K562 (cell line): ENCODE measurements at regions not wholly inside any gene's neighbourhood (a gene's known extent, or its start where the extent isn't known, plus 50 kb on each side); places are given as distances from the start of the nearest gene placed in this dataset.
"Not testable (repeated sequence)": the region's sequence is repeated elsewhere in the genome, so short reads cannot be mapped to it uniquely, and the experiment has no call there.

Source experiments
- CTCF ChIP-seq, 3 experiments: IDR thresholded peaks in 2 of 3; conservative IDR thresholded peaks in 1 of 3; 2 replicates each; pipeline ENCODE4 v1.5.1; 2011 to 2012; ENCODE audit warnings: low read length in 3 of 3, mild to moderate bottlenecking in 3 of 3, control low read depth in 2 of 3, improper control_type of control experiment in 1 of 3, inconsistent platforms in 1 of 3, low read depth in 1 of 3, mixed read lengths in 1 of 3, moderate library complexity in 1 of 3; ENCODE audit not compliant: insufficient read depth in 2 of 3
- EP300 ChIP-seq: IDR thresholded peaks from 2 replicates; pipeline ENCODE4 v1.6.1; 2012; ENCODE audit warnings: low read length, improper control_type of control experiment
- FOXK2 ChIP-seq, 2 experiments: fragments of 450-650 bp; IDR thresholded peaks in 1 of 2; conservative IDR thresholded peaks in 1 of 2; 2 replicates each; pipeline ENCODE4 v1.6.1; 2016; ENCODE audit warnings: low read depth in 2 of 2, mild to moderate bottlenecking in 1 of 2
- NR3C1 ChIP-seq: sonication (generic); formaldehyde crosslinking; IDR thresholded peaks from 2 replicates; pipeline ENCODE4 v1.8.1; 2022; ENCODE audit warnings: missing genetic modification reagents
- RAD51 ChIP-seq: fragments of 450-650 bp; IDR thresholded peaks from 2 replicates; pipeline ENCODE4 v1.7.1; 2016; ENCODE audit warnings: low read depth, mild to moderate bottlenecking, borderline replicate concordance
- TBP ChIP-seq: optimal IDR thresholded peaks from 2 replicates; pipeline ENCODE3; 2011; ENCODE audit warnings: low read depth, low read length, improper control_type of control experiment
- ZBTB43 ChIP-seq: sonication (generic); formaldehyde crosslinking; IDR thresholded peaks from 2 replicates; pipeline ENCODE4 v1.8.0; 2023; ENCODE audit warnings: mild to moderate bottlenecking, missing genetic modification reagents
- ZFX ChIP-seq: sonication (generic); formaldehyde crosslinking; IDR thresholded peaks from 2 replicates; pipeline ENCODE4 v1.8.0; 2022; ENCODE audit warnings: mild to moderate bottlenecking, missing genetic modification reagents, moderate library complexity
- ZSCAN29 ChIP-seq: fragments of 450-650 bp; IDR thresholded peaks from 2 replicates; pipeline ENCODE4 v1.6.1; 2017
- TF ChIP-seq, protein P1 (sequence below): sonication (generic); formaldehyde crosslinking; IDR thresholded peaks from 2 replicates; pipeline ENCODE4 v1.8.0; 2022; ENCODE audit warnings: mild to moderate bottlenecking, missing genetic modification reagents
- TF ChIP-seq, protein P2 (sequence below): sonication (generic); formaldehyde crosslinking; IDR thresholded peaks from 2 replicates; pipeline ENCODE4 v1.8.0; 2023; ENCODE audit warnings: missing genetic modification reagents, mild to moderate bottlenecking, borderline replicate concordance
- TF ChIP-seq, protein P3 (sequence below): fragments of 450-650 bp; conservative IDR thresholded peaks from 2 replicates; pipeline ENCODE4 v1.6.1; 2016; ENCODE audit warnings: missing genetic modification characterization, low read depth, mild to moderate bottlenecking, missing compliant biosample characterization, moderate library complexity

DNA sequence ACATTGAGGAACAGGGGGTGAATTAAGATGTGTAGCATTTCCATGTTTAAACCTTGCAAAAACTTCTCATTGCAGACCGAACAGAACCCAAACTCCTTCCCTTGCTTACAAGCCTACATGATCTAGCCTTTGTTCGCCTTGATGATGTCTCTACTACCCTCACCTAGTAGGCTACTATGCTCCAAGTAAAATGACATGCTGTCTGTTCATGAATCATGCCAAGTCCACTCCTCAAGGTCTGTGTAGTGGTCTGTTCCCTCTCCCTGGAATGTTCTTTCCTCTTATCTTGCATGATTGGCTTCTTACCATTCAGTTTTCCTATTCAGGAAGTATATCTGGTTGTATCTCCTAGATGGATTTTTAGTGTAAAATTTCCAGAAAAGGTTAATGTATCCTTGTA is 4778.6 kb upstream of the OR11H1 start:
- TF ChIP-seq ZSCAN29; ZBTB43 (CRISPR knock-in tag); EP300; FOXK2 (conservative IDR thresholded peaks at IDR 0.05 in 1 of 2, IDR thresholded peaks at IDR 0.05 in 1 of 2; ENCODE audit: low read depth in 2 of 2); NR3C1 (CRISPR knock-in tag); ZFX (CRISPR knock-in tag); TBP; CTCF (IDR thresholded peaks at IDR 0.05 in 2 of 3, conservative IDR thresholded peaks at IDR 0.05 in 1 of 3; ENCODE audit: insufficient read depth in 2 of 3, low read depth in 1 of 3, low read length in 3 of 3); RAD51: not testable (repeated sequence)
- TF ChIP-seq, protein P1, sequence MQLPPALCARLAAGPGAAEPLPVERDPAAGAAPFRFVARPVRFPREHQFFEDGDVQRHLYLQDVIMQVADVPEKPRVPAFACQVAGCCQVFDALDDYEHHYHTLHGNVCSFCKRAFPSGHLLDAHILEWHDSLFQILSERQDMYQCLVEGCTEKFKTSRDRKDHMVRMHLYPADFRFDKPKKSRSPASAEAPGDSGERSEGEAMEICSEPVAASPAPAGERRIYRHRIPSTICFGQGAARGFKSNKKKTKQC = not testable (repeated sequence)
- TF ChIP-seq, protein P2, sequence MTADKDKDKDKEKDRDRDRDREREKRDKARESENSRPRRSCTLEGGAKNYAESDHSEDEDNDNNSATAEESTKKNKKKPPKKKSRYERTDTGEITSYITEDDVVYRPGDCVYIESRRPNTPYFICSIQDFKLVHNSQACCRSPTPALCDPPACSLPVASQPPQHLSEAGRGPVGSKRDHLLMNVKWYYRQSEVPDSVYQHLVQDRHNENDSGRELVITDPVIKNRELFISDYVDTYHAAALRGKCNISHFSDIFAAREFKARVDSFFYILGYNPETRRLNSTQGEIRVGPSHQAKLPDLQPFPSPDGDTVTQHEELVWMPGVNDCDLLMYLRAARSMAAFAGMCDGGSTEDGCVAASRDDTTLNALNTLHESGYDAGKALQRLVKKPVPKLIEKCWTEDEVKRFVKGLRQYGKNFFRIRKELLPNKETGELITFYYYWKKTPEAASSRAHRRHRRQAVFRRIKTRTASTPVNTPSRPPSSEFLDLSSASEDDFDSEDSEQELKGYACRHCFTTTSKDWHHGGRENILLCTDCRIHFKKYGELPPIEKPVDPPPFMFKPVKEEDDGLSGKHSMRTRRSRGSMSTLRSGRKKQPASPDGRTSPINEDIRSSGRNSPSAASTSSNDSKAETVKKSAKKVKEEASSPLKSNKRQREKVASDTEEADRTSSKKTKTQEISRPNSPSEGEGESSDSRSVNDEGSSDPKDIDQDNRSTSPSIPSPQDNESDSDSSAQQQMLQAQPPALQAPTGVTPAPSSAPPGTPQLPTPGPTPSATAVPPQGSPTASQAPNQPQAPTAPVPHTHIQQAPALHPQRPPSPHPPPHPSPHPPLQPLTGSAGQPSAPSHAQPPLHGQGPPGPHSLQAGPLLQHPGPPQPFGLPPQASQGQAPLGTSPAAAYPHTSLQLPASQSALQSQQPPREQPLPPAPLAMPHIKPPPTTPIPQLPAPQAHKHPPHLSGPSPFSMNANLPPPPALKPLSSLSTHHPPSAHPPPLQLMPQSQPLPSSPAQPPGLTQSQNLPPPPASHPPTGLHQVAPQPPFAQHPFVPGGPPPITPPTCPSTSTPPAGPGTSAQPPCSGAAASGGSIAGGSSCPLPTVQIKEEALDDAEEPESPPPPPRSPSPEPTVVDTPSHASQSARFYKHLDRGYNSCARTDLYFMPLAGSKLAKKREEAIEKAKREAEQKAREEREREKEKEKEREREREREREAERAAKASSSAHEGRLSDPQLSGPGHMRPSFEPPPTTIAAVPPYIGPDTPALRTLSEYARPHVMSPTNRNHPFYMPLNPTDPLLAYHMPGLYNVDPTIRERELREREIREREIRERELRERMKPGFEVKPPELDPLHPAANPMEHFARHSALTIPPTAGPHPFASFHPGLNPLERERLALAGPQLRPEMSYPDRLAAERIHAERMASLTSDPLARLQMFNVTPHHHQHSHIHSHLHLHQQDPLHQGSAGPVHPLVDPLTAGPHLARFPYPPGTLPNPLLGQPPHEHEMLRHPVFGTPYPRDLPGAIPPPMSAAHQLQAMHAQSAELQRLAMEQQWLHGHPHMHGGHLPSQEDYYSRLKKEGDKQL (CRISPR knock-in tag) = not testable (repeated sequence)
- TF ChIP-seq, protein P3, sequence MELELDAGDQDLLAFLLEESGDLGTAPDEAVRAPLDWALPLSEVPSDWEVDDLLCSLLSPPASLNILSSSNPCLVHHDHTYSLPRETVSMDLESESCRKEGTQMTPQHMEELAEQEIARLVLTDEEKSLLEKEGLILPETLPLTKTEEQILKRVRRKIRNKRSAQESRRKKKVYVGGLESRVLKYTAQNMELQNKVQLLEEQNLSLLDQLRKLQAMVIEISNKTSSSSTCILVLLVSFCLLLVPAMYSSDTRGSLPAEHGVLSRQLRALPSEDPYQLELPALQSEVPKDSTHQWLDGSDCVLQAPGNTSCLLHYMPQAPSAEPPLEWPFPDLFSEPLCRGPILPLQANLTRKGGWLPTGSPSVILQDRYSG (tag) = not testable (repeated sequence)
